ENCODE measurements at regions not wholly inside any gene's neighbourhood (a gene's known extent, or its start where the extent isn't known, plus 50 kb on each side); places are given as distances from the start of the nearest gene placed in this dataset.

DNA sequence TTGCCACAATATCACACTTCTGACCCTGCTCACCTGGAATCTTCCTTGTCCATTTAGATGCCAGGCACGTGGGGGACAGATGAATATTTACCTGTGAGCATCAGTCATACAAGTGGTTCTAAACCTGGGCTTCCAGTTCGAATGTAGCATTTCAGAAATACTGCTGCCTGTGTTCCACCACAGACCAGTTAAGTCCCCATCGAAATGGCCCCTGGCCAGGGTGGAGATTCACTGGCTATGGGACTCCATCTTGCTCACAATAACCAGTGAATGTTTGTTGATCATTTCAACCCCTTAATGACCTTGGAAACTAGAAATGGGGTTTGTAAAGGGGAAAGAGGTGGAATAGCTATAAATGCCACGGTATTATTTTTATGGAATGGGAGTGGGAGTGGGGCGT lies 73.8 kb downstream of the CLDN34 start:
- TF ChIP-seq EP300 (IDR thresholded peaks at IDR 0.05; ENCODE audit: borderline replicate concordance) (no peak), RAD21 (IDR thresholded peaks at IDR 0.05; ENCODE audit: low read depth) (no peak)

DNA sequence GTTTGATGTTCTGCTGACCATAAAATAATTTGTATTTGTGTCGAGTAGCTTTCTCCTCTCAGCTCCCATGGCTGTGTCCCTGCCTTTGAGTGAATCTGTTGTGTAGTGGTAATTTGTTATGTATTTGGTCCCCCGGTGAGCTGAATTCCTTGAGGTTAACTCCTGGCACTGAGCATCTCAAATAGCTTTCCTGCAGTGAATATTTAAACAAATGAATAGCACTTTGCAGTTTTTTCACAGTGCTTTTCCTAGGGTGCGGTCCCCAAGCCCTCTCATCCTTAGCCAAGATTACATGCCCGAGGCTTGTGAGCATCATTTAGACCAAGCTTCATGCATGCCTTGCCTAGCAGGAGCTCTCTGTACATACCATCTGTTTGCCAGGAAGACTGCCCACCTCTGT lies 74.2 kb downstream of the CLDN34 start:
- TF ChIP-seq FOXM1 (IDR thresholded peaks at IDR 0.05; ENCODE audit: borderline replicate concordance, low read depth) (peak; percentile 49; the same call in 1 of the 2 replicates), TEAD4 (IDR thresholded peaks at IDR 0.05) (peak; percentile 91), RAD21 (IDR thresholded peaks at IDR 0.05; ENCODE audit: low read depth) (no peak), NFIC (IDR thresholded peaks at IDR 0.05) (peak; percentile 96), TCF12 (IDR thresholded peaks at IDR 0.05; ENCODE audit: low read depth) (peak; percentile 81), YY1 (IDR thresholded peaks at IDR 0.05; ENCODE audit: low read depth) (no peak), ZBTB7A (IDR thresholded peaks at IDR 0.05; ENCODE audit: low read depth) (no peak), EP300 (IDR thresholded peaks at IDR 0.05; ENCODE audit: borderline replicate concordance) (peak; percentile 76)
- TF ChIP-seq, protein P1, sequence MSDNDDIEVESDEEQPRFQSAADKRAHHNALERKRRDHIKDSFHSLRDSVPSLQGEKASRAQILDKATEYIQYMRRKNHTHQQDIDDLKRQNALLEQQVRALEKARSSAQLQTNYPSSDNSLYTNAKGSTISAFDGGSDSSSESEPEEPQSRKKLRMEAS (IDR thresholded peaks at IDR 0.05), result no peak

DNA sequence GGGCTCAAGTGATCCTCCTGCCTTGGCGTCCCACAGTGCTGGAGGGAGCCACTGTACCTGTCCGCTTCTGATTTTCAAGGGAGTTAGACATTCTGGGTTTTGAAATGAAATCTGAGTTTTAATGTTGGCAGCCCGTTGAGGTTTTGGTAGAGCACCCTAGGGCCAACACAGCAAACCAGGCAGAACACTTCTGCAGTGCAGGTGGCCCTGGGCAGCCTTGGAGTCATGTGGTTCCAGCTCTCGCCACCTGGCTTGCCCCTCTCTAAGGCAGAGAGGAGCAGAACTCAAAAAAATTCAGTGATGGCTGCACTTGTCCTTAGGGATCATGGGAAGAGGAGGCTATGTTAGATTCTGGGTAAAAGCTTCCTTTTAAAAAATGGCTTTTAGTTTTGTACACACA lies 74.9 kb downstream of the CLDN34 start:
- no peak for TF ChIP-seq CEBPB (IDR thresholded peaks at IDR 0.05)
- TF ChIP-seq FOXM1 (IDR thresholded peaks at IDR 0.05; ENCODE audit: borderline replicate concordance, low read depth), result no peak
- no peak for TF ChIP-seq TCF12 (IDR thresholded peaks at IDR 0.05; ENCODE audit: low read depth)
- no peak for TF ChIP-seq CREB1 (IDR thresholded peaks at IDR 0.05; ENCODE audit: low read depth)
- TF ChIP-seq EP300 (IDR thresholded peaks at IDR 0.05; ENCODE audit: borderline replicate concordance), result no peak
- no peak for TF ChIP-seq NFIC (IDR thresholded peaks at IDR 0.05)
- TF ChIP-seq YY1 (IDR thresholded peaks at IDR 0.05; ENCODE audit: low read depth), result no peak
- no peak for TF ChIP-seq RAD21 (IDR thresholded peaks at IDR 0.05; ENCODE audit: low read depth)
- no peak for TF ChIP-seq TAF1 (IDR thresholded peaks at IDR 0.05; ENCODE audit: low read depth)

DNA sequence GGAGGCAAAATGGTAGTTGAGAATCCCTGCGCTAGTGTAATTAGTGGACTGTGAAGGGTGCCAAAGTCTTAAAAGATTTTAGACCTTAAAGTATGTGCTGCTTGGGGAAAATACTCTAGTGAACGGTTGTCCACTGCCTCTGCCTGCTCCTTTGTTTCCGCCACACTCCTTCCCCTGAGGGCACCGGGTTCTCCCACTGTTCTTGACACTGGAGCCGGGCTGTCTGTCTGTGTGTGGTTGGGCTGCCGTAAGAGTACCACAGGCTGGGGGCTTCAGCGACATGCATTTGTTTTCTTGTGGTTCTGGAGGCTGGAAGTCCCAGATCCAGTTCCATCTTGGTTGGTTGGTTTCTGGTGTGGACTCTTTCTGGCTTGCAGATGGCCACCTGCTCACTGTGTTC lies 76.2 kb downstream of the CLDN34 start:
- TF ChIP-seq ZBTB7A (IDR thresholded peaks at IDR 0.05; ENCODE audit: low read depth), result no peak
- no peak for TF ChIP-seq TEAD4 (IDR thresholded peaks at IDR 0.05)
- no peak for TF ChIP-seq TAF1 (IDR thresholded peaks at IDR 0.05; ENCODE audit: low read depth)
- TF ChIP-seq, protein P2, sequence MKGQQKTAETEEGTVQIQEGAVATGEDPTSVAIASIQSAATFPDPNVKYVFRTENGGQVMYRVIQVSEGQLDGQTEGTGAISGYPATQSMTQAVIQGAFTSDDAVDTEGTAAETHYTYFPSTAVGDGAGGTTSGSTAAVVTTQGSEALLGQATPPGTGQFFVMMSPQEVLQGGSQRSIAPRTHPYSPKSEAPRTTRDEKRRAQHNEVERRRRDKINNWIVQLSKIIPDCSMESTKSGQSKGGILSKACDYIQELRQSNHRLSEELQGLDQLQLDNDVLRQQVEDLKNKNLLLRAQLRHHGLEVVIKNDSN (IDR thresholded peaks at IDR 0.05), result no peak
- TF ChIP-seq, protein P1 (IDR thresholded peaks at IDR 0.05), result no peak
- TF ChIP-seq EP300 (IDR thresholded peaks at IDR 0.05; ENCODE audit: borderline replicate concordance), result no peak
- no peak for TF ChIP-seq FOXM1 (IDR thresholded peaks at IDR 0.05; ENCODE audit: borderline replicate concordance, low read depth)
- TF ChIP-seq NFIC (IDR thresholded peaks at IDR 0.05), result no peak

DNA sequence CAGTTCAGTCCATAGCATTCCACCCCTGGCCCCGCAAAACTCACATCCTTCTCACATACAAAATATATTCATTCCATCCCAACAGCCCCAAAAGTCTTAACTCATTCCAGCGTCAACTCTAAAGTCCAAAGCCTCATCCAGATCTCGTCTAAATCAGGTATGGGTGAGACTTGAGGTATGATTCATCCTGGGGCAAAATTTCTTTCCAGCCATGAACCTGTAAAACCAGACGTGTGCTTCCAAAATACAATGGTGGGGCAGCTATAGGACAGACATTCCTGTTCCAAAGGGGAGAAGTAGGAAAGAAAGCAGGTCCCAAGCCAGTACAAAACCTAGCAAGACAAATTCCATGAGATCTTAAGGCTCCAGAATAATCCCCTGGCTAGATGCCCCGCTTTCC lies 76.9 kb downstream of the CLDN34 start:
- TF ChIP-seq ZBTB7A (IDR thresholded peaks at IDR 0.05; ENCODE audit: low read depth) (no peak), TEAD4 (IDR thresholded peaks at IDR 0.05) (no peak), EGR1 (IDR thresholded peaks at IDR 0.05) (no peak), TAF1 (IDR thresholded peaks at IDR 0.05; ENCODE audit: low read depth) (no peak), YY1 (IDR thresholded peaks at IDR 0.05; ENCODE audit: low read depth) (no peak), EP300 (IDR thresholded peaks at IDR 0.05; ENCODE audit: borderline replicate concordance) (no peak), FOXM1 (IDR thresholded peaks at IDR 0.05; ENCODE audit: borderline replicate concordance, low read depth) (no peak), RAD21 (IDR thresholded peaks at IDR 0.05; ENCODE audit: low read depth) (no peak), TCF12 (IDR thresholded peaks at IDR 0.05; ENCODE audit: low read depth) (no peak)
- TF ChIP-seq, protein P2 (IDR thresholded peaks at IDR 0.05), result no peak
- TF ChIP-seq, protein P1 (IDR thresholded peaks at IDR 0.05), result no peak
- TF ChIP-seq, protein P3, sequence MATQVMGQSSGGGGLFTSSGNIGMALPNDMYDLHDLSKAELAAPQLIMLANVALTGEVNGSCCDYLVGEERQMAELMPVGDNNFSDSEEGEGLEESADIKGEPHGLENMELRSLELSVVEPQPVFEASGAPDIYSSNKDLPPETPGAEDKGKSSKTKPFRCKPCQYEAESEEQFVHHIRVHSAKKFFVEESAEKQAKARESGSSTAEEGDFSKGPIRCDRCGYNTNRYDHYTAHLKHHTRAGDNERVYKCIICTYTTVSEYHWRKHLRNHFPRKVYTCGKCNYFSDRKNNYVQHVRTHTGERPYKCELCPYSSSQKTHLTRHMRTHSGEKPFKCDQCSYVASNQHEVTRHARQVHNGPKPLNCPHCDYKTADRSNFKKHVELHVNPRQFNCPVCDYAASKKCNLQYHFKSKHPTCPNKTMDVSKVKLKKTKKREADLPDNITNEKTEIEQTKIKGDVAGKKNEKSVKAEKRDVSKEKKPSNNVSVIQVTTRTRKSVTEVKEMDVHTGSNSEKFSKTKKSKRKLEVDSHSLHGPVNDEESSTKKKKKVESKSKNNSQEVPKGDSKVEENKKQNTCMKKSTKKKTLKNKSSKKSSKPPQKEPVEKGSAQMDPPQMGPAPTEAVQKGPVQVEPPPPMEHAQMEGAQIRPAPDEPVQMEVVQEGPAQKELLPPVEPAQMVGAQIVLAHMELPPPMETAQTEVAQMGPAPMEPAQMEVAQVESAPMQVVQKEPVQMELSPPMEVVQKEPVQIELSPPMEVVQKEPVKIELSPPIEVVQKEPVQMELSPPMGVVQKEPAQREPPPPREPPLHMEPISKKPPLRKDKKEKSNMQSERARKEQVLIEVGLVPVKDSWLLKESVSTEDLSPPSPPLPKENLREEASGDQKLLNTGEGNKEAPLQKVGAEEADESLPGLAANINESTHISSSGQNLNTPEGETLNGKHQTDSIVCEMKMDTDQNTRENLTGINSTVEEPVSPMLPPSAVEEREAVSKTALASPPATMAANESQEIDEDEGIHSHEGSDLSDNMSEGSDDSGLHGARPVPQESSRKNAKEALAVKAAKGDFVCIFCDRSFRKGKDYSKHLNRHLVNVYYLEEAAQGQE (IDR thresholded peaks at IDR 0.05; ENCODE audit: low read depth), result no peak

DNA sequence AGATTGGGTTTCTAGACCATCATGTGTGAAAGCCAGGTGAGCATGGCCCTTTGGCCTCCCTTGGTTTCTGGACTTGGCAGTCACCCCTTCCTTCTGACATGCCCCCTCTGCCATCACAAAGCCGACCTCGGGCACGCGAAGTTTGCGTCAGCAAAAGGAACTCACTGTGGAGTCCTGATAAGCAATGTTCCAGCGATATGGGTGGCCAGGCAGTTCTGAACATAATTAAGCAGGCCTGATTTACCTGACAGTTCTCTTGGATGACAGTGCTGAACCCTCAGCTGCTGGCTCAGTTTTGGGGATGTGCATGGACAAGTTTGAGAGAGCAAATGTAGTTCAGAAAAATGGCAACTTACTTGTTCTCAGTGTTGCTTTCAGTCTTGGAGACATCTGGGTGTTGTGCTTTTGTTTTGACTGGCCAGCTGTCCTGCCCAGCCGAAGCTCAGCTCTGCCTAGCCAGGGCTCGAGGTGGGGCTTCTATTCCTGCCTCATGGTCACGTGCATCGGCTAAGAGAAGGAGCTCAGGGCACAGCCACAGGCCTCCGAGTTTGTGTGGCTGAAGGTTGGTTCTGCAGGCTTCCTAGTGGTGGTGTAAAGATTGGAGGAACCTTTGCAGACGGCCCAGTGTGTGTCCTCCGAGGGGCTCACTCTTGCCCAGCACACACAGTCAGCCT lies 78.3 kb downstream of the CLDN34 start:
- TF ChIP-seq, protein P1 (IDR thresholded peaks at IDR 0.05), result no peak
- no peak for TF ChIP-seq CREB1 (IDR thresholded peaks at IDR 0.05; ENCODE audit: low read depth)
- no peak for TF ChIP-seq TCF12 (IDR thresholded peaks at IDR 0.05; ENCODE audit: low read depth)
- TF ChIP-seq RAD21 (IDR thresholded peaks at IDR 0.05; ENCODE audit: low read depth), result no peak
- no peak for TF ChIP-seq TAF1 (IDR thresholded peaks at IDR 0.05; ENCODE audit: low read depth)
- TF ChIP-seq YY1 (IDR thresholded peaks at IDR 0.05; ENCODE audit: low read depth), result no peak
- no peak for TF ChIP-seq EP300 (IDR thresholded peaks at IDR 0.05; ENCODE audit: borderline replicate concordance)
- TF ChIP-seq NFIC (IDR thresholded peaks at IDR 0.05), result no peak
- no peak for TF ChIP-seq TEAD4 (IDR thresholded peaks at IDR 0.05)
- TF ChIP-seq FOXM1 (IDR thresholded peaks at IDR 0.05; ENCODE audit: borderline replicate concordance, low read depth), result no peak
- TF ChIP-seq, protein P2 (IDR thresholded peaks at IDR 0.05), result no peak
- no peak for TF ChIP-seq CEBPB (IDR thresholded peaks at IDR 0.05)
- no peak for TF ChIP-seq EGR1 (IDR thresholded peaks at IDR 0.05)
- TF ChIP-seq, protein P3 (IDR thresholded peaks at IDR 0.05; ENCODE audit: low read depth), result no peak
- TF ChIP-seq ZBTB7A (IDR thresholded peaks at IDR 0.05; ENCODE audit: low read depth), result no peak
